ENCODE measurements at regions not wholly inside any gene's neighbourhood (a gene's known extent, or its start where the extent isn't known, plus 50 kb on each side); places are given as distances from the start of the nearest gene placed in this dataset.

- TF ChIP-seq POLR2A (IDR thresholded peaks at IDR 0.05) (no peak), CTCF (IDR thresholded peaks at IDR 0.05) (no peak)
Measured at GRCh38 chr17:33550261-33550660, 257.2 kb upstream of the ASIC2 start.

Data from Peyer's patch (tissue), 4 donors.